SK-N-SH (cell line): ENCODE measurements at regions not wholly inside any gene's neighbourhood (a gene's known extent, or its start where the extent isn't known, plus 50 kb on each side); places are given as distances from the start of the nearest gene placed in this dataset.

Source experiments
- CTCF ChIA-PET: fragments of 300-600, 350-600 bp; formaldehyde crosslinking; extraction: SDS; loops from one replicate; lab custom pipeline; 2021; lab: Yijun Ruan, JAX
- POLR2A ChIA-PET: fragments of 350-600 bp; sonication (Branson Sonifier 250); formaldehyde crosslinking; extraction: SDS; loops from one replicate; lab custom pipeline; 2020; ENCODE audit warnings: antibody characterized with exemption, inconsistent platforms; lab: Yijun Ruan, JAX
- DNase-seq: peaks from one replicate; pipeline ENCODE4 v3.0.0; 2012
- H2AFZ ChIP-seq: fragments of 200-600 bp; sonication (generic); 2 replicates; pipeline ENCODE4 v1.8.1; 2016; ENCODE audit warnings: antibody characterized with exemption, mild to moderate bottlenecking, low read depth
- H3F3A ChIP-seq: fragments of 200-600 bp; sonication (generic); replicated peaks from 2 replicates; pipeline ENCODE3; 2016; ENCODE audit warnings: antibody characterized with exemption, mild to moderate bottlenecking; ENCODE audit not compliant: insufficient read depth
- H3K27ac ChIP-seq, 2 experiments: fragments of 200-500 bp in 1 of 2; fragments of 200-600 bp in 1 of 2; sonication (Bioruptor generic) in 1 of 2; sonication (generic), shearing (Covaris generic) in 1 of 2; 2 replicates each; pipeline versions ENCODE4 v1.5.1 to v1.6.1; 2014 to 2016; ENCODE audit warnings: low read depth in 2 of 2, inconsistent platforms in 1 of 2, low read length in 1 of 2, mild to moderate bottlenecking in 1 of 2, mixed read lengths in 1 of 2
- H3K27me3 ChIP-seq: fragments of 200-600 bp; sonication (generic), shearing (Covaris generic); 2 replicates; pipeline ENCODE4 v1.6.1; 2016; ENCODE audit warnings: mixed run types; ENCODE audit not compliant: insufficient read depth
- H3K36me3 ChIP-seq, 2 experiments: fragments of 200-500 bp in 1 of 2; fragments of 200-600 bp in 1 of 2; sonication (Bioruptor generic) in 1 of 2; sonication (generic) in 1 of 2; replicated peaks in 1 of 2; 2 replicates each; pipeline versions ENCODE3 to v1.5.1; 2014 to 2016; ENCODE audit warnings: low read length in 1 of 2, mild to moderate bottlenecking in 1 of 2; ENCODE audit not compliant: insufficient read depth in 2 of 2, control insufficient read depth in 1 of 2
- H3K4me1 ChIP-seq, 2 experiments: fragments of 200-500 bp in 1 of 2; fragments of 200-600 bp in 1 of 2; sonication (Bioruptor generic) in 1 of 2; sonication (generic), shearing (Covaris generic) in 1 of 2; 2 replicates each; pipeline versions ENCODE4 v1.5.1 to v1.6.1; 2014 to 2016; ENCODE audit warnings: low read depth in 1 of 2, low read length in 1 of 2, mixed run types in 1 of 2; ENCODE audit not compliant: insufficient read depth in 2 of 2, control insufficient read depth in 1 of 2
- H3K4me2 ChIP-seq: fragments of 200-600 bp; sonication (generic), shearing (Covaris generic); 2 replicates; pipeline ENCODE4 v1.6.1; 2017; ENCODE audit warnings: mixed run types
- H3K4me3 ChIP-seq, 2 experiments: fragments of 200-500 bp in 1 of 2; fragments of 200-600 bp in 1 of 2; sonication (Bioruptor generic) in 1 of 2; sonication (generic), shearing (Covaris generic) in 1 of 2; 2 replicates each; pipeline versions ENCODE4 v1.5.1 to v1.8.1; 2014 to 2016; ENCODE audit warnings: low read depth in 2 of 2, inconsistent platforms in 1 of 2, low read length in 1 of 2, mild to moderate bottlenecking in 1 of 2, mixed read lengths in 1 of 2, moderate library complexity in 1 of 2
- H3K79me2 ChIP-seq: fragments of 200-600 bp; sonication (generic); 2 replicates; pipeline ENCODE4 v1.8.1; 2017; ENCODE audit warnings: mild to moderate bottlenecking; ENCODE audit not compliant: insufficient read depth
- H3K9ac ChIP-seq: fragments of 200-600 bp; sonication (generic); 2 replicates; pipeline ENCODE4 v1.6.1; 2017; ENCODE audit warnings: mixed run types
- H3K9me2 ChIP-seq: fragments of 200-600 bp; sonication (generic); 2 replicates; pipeline ENCODE4 v1.6.1; 2017; ENCODE audit warnings: mixed run types
- H3K9me3 ChIP-seq: fragments of 200-600 bp; sonication (generic); 2 replicates; pipeline ENCODE4 v1.6.1; 2017; ENCODE audit warnings: mixed run types, mild to moderate bottlenecking, moderate library complexity
- H4K20me1 ChIP-seq: fragments of 200-600 bp; sonication (generic); 2 replicates; pipeline ENCODE4 v1.6.1; 2017; ENCODE audit warnings: mild to moderate bottlenecking, mixed run types; ENCODE audit not compliant: insufficient read depth
- CHD2 ChIP-seq: fragments of 150-350 bp; IDR thresholded peaks from 2 replicates; pipeline ENCODE4 v1.6.1; 2018; ENCODE audit warnings: low read length; ENCODE audit not compliant: partially characterized antibody
- ELF1 ChIP-seq: IDR thresholded peaks from 2 replicates; pipeline ENCODE4 v1.4.0; 2012
- EP300 ChIP-seq, 2 experiments: IDR thresholded peaks; 2 replicates each; pipeline versions ENCODE4 v1.4.0 to v1.6.1; 2012; ENCODE audit warnings: borderline replicate concordance in 1 of 2, low read depth in 1 of 2, low read length in 1 of 2
- EZH2phosphoT487 ChIP-seq: fragments of 200-600 bp; sonication (generic); IDR thresholded peaks from 2 replicates; pipeline ENCODE4 v1.6.1; 2017; ENCODE audit warnings: low read depth, mixed run types, mild to moderate bottlenecking, antibody characterized with exemption, moderate library complexity, borderline replicate concordance
- FOXJ3 ChIP-seq: sonication (generic); formaldehyde crosslinking; IDR thresholded peaks from 2 replicates; pipeline ENCODE4 v1.5.1; 2020; ENCODE audit warnings: mild to moderate bottlenecking, missing genetic modification reagents
- FOXM1 ChIP-seq: IDR thresholded peaks from 2 replicates; pipeline ENCODE4 v1.4.0; 2012; ENCODE audit warnings: low read depth, mild to moderate bottlenecking
- GABPA ChIP-seq: IDR thresholded peaks from 2 replicates; pipeline ENCODE4 v1.4.0; 2012; ENCODE audit warnings: low read depth, mild to moderate bottlenecking
- MXI1 ChIP-seq: IDR thresholded peaks from 2 replicates; pipeline ENCODE4 v1.6.1; 2012; ENCODE audit warnings: mild to moderate bottlenecking, low read depth, low read length, improper control_type of control experiment
- NFIC ChIP-seq: IDR thresholded peaks from 2 replicates; pipeline ENCODE4 v1.4.0; 2012; ENCODE audit warnings: borderline replicate concordance
- NRF1 ChIP-seq: IDR thresholded peaks from 2 replicates; pipeline ENCODE4 v1.6.1; 2012; ENCODE audit warnings: low read depth, mild to moderate bottlenecking, low read length
- RCOR1 ChIP-seq: fragments of 150-350 bp; IDR thresholded peaks from 2 replicates; pipeline ENCODE4 v1.6.1; 2017; ENCODE audit warnings: antibody characterized with exemption, low read length
- TAF1 ChIP-seq: IDR thresholded peaks from 2 replicates; pipeline ENCODE4 v1.6.1; 2012; ENCODE audit warnings: low read depth, mild to moderate bottlenecking, low read length, moderate library complexity, borderline replicate concordance
- TCF12 ChIP-seq: IDR thresholded peaks from 2 replicates; pipeline ENCODE4 v1.4.0; 2012
- TEAD4 ChIP-seq: IDR thresholded peaks from 2 replicates; pipeline ENCODE4 v1.4.0; 2012; ENCODE audit warnings: mild to moderate bottlenecking, borderline replicate concordance; ENCODE audit not compliant: insufficient read depth
- USF2 ChIP-seq: fragments of 150-350 bp; IDR thresholded peaks from 2 replicates; pipeline ENCODE4 v1.6.1; 2017; ENCODE audit warnings: antibody characterized with exemption, low read length, low read depth, borderline replicate concordance
- YY1 ChIP-seq: IDR thresholded peaks from 2 replicates; pipeline ENCODE4 v1.4.0; 2012; ENCODE audit warnings: low read depth, mild to moderate bottlenecking
- whole genome bisulfite sequencing: methylation state at CpG from one replicate; pipeline ENCODE4 v1.1.6; 2017; ENCODE audit warnings: low lambda C conversion rate; 5-methylcytosine and 5-hydroxymethylcytosine counted together
- TF ChIP-seq, protein P1 (sequence below): IDR thresholded peaks from 2 replicates; pipeline ENCODE4; 2012
- TF ChIP-seq, protein P2 (sequence below): IDR thresholded peaks from 2 replicates; pipeline ENCODE4 v1.4.0; 2012; ENCODE audit warnings: low read depth, borderline replicate concordance

GRCh38 chr17:33803199-33803685 is 451.8 kb upstream of the CCL2 start:
- 51% methylated on average over 2 of the region's 2 CpGs for WGBS
- H3K4me1 ChIP-seq: peaks cover 0 to 6% of the 10 kb centered on the region in 2 experiments; a peak in 1 of 4 replicates
- POLR2A ChIA-PET: no interaction called here
- H3K4me2 ChIP-seq: no peak overlapping the region
- no peaks in the 10 kb centered on the region for H3K36me3 ChIP-seq
- H3K9me2 ChIP-seq: no peaks in the 10 kb centered on the region
- CTCF ChIA-PET: no interaction called here
- no peak overlapping the region for H3K9ac ChIP-seq
- H3K9me3 ChIP-seq: no peaks in the 10 kb centered on the region
- H3K4me3 ChIP-seq: no peak overlapping the region
- no peak overlapping the region for H2AFZ ChIP-seq
- H3F3A ChIP-seq: no peaks in the 10 kb centered on the region
- TF ChIP-seq FOXM1: no peak
- no peak for TF ChIP-seq USF2
- TF ChIP-seq NRF1: no peak
- TF ChIP-seq GABPA: no peak
- no peak for TF ChIP-seq MXI1
- TF ChIP-seq EP300 (IDR thresholded peaks at IDR 0.05; ENCODE audit: borderline replicate concordance in 1 of 2, low read depth in 1 of 2, low read length in 1 of 2): no peak
- no peak overlapping the region for H3K27ac ChIP-seq
- DNase-seq: no peak
- H3K79me2 ChIP-seq: no peaks in the 10 kb centered on the region
- no peaks in the 10 kb centered on the region for H3K27me3 ChIP-seq
- H4K20me1 ChIP-seq: no peaks in the 10 kb centered on the region

GRCh38 chr17:33803686-33804085 is 451.4 kb upstream of the CCL2 start:
- TF ChIP-seq FOXJ3 (CRISPR knock-in tag): no peak
- no peak for TF ChIP-seq NFIC
- TF ChIP-seq RCOR1: no peak
- no peak for TF ChIP-seq EZH2phosphoT487
- TF ChIP-seq, all 33 proteins: peak for 0
- H3K27ac ChIP-seq: no peak overlapping the region
- H3K4me3 ChIP-seq: no peak overlapping the region
- H3K36me3 ChIP-seq: no peaks in the 10 kb centered on the region
- H2AFZ ChIP-seq: no peak overlapping the region
- H3K4me1 ChIP-seq: peaks cover 0 to 6% of the 10 kb centered on the region in 2 experiments; a peak in 1 of 4 replicates
- no peak for DNase-seq
- no peak overlapping the region for H3K9ac ChIP-seq
- no peaks in the 10 kb centered on the region for H3F3A ChIP-seq
- H3K79me2 ChIP-seq: no peaks in the 10 kb centered on the region
- H3K9me3 ChIP-seq: no peaks in the 10 kb centered on the region
- ChIA-PET POLR2A (no interaction called here), CTCF (interaction anchor here (1.1 kb wide), 1 partner anchor 24 kb away, joined by 3 read pairs; no protein-coding TSS in a partner anchor)
- H4K20me1 ChIP-seq: no peaks in the 10 kb centered on the region
- no peaks in the 10 kb centered on the region for H3K9me2 ChIP-seq
- no peaks in the 10 kb centered on the region for H3K27me3 ChIP-seq
- 24% methylated on average over 2 of the region's 2 CpGs for WGBS
- H3K4me2 ChIP-seq: no peak overlapping the region

DNA sequence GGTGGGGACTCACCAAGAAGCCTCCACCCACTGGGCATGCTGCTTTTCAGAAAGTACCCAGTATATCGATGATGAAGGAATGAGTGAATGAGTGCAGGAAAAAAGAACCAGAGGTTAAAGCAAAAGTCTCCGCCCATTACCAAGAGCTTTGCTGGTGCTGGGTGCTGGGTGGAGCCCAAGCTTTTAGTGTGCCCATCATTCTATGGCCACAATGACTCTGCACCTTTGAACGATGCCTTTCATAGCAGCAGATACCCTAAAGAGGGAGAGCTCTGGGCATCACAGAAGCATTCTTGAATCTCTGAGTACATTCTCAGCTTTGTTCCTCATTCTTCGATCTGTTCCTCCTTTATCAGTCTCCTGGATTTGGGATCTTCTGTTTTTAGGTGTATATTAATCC is 450.7 kb upstream of the CCL2 start:
- TF ChIP-seq FOXM1: no peak
- no peak for TF ChIP-seq TAF1
- TF ChIP-seq, protein P1, sequence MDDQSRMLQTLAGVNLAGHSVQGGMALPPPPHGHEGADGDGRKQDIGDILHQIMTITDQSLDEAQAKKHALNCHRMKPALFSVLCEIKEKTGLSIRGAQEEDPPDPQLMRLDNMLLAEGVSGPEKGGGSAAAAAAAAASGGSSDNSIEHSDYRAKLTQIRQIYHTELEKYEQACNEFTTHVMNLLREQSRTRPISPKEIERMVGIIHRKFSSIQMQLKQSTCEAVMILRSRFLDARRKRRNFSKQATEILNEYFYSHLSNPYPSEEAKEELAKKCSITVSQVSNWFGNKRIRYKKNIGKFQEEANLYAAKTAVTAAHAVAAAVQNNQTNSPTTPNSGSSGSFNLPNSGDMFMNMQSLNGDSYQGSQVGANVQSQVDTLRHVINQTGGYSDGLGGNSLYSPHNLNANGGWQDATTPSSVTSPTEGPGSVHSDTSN: no peak
- no peak for TF ChIP-seq TEAD4
- no peak for TF ChIP-seq ELF1
- TF ChIP-seq NFIC: no peak
- TF ChIP-seq YY1: no peak
- TF ChIP-seq CHD2: no peak
- TF ChIP-seq, protein P2, sequence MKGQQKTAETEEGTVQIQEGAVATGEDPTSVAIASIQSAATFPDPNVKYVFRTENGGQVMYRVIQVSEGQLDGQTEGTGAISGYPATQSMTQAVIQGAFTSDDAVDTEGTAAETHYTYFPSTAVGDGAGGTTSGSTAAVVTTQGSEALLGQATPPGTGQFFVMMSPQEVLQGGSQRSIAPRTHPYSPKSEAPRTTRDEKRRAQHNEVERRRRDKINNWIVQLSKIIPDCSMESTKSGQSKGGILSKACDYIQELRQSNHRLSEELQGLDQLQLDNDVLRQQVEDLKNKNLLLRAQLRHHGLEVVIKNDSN: no peak
- no peak for TF ChIP-seq TCF12
- POLR2A ChIA-PET: no interaction called here

More for the DNA sequence above, 450.7 kb upstream of the CCL2 start:
- H3K79me2 ChIP-seq: no peaks in the 10 kb centered on the region
- no peaks in the 10 kb centered on the region for H4K20me1 ChIP-seq
- H3K4me1 ChIP-seq: peaks cover 0 to 6% of the 10 kb centered on the region in 2 experiments; a peak in 1 of 4 replicates
- WGBS: 35% methylated on average over 4 of the region's 4 CpGs
- no peak overlapping the region for H2AFZ ChIP-seq
- no peaks in the 10 kb centered on the region for H3K9me2 ChIP-seq
- no peaks in the 10 kb centered on the region for H3K27me3 ChIP-seq
- no peak overlapping the region for H3K9ac ChIP-seq
- no peak for DNase-seq
- no peak overlapping the region for H3K27ac ChIP-seq
- H3F3A ChIP-seq: no peaks in the 10 kb centered on the region
- H3K4me3 ChIP-seq: no peak overlapping the region
- CTCF ChIA-PET: interaction anchor here (0.7 to 1.1 kb wide), 2 partner anchors 25 to 26 kb away, joined by 3 read pairs; no protein-coding TSS in a partner anchor
- H3K36me3 ChIP-seq: no peaks in the 10 kb centered on the region
- H3K9me3 ChIP-seq: no peaks in the 10 kb centered on the region
- no peak overlapping the region for H3K4me2 ChIP-seq
